GM12878 (cell line): ENCODE measurements at regions not wholly inside any gene's neighbourhood (a gene's known extent, or its start where the extent isn't known, plus 50 kb on each side); places are given as distances from the start of the nearest gene placed in this dataset.

Experiments used
- CTCF ChIP-seq, 3 experiments: IDR thresholded peaks in 2 of 3; conservative IDR thresholded peaks in 1 of 3; 2 replicates each; pipeline ENCODE4 v1.5.1; 2011; ENCODE audit warnings: low read depth in 3 of 3, low read length in 3 of 3, mild to moderate bottlenecking in 3 of 3, control low read depth in 2 of 3, moderate library complexity in 2 of 3, inconsistent platforms in 1 of 3, mixed read lengths in 1 of 3; ENCODE audit not compliant: control insufficient read depth in 2 of 3, insufficient read depth in 1 of 3; ENCODE audit errors: extremely low read depth in 1 of 3
- MAX ChIP-seq: IDR thresholded peaks from 2 replicates; pipeline ENCODE4 v1.6.1; 2012; ENCODE audit warnings: low read depth, low read length, improper control_type of control experiment
- SREBF2 ChIP-seq: IDR thresholded peaks from 2 replicates; pipeline ENCODE4 v1.6.1; 2012; ENCODE audit warnings: mild to moderate bottlenecking, low read length
- TCF12 ChIP-seq: IDR thresholded peaks from 2 replicates; pipeline ENCODE4 v1.6.1; 2011; ENCODE audit warnings: low read depth, mild to moderate bottlenecking, low read length
- ZNF217 ChIP-seq: fragments of 450-650 bp; IDR thresholded peaks from 2 replicates; pipeline ENCODE4 v1.6.1; 2017; ENCODE audit warnings: antibody characterized with exemption, mild to moderate bottlenecking
- ZNF274 ChIP-seq: IDR thresholded peaks from one replicate; pipeline ENCODE4 v1.8.0; 2011; ENCODE audit not compliant: insufficient read length, insufficient read depth

GRCh38 chr15:53251523-53251922 lies 461.4 kb upstream of the ONECUT1 start:
- TF ChIP-seq TCF12 (no peak), MAX (no peak), ZNF217 (no peak), ZNF274 (no peak), CTCF (IDR thresholded peaks at IDR 0.05 in 2 of 3, conservative IDR thresholded peaks at IDR 0.05 in 1 of 3; ENCODE audit: control insufficient read depth in 2 of 3, extremely low read depth in 1 of 3, insufficient read depth in 1 of 3, low read depth in 3 of 3, low read length in 3 of 3) (no peak), SREBF2 (no peak)
